ENCODE measurements at regions not wholly inside any gene's neighbourhood (a gene's known extent, or its start where the extent isn't known, plus 50 kb on each side); places are given as distances from the start of the nearest gene placed in this dataset.

DNA sequence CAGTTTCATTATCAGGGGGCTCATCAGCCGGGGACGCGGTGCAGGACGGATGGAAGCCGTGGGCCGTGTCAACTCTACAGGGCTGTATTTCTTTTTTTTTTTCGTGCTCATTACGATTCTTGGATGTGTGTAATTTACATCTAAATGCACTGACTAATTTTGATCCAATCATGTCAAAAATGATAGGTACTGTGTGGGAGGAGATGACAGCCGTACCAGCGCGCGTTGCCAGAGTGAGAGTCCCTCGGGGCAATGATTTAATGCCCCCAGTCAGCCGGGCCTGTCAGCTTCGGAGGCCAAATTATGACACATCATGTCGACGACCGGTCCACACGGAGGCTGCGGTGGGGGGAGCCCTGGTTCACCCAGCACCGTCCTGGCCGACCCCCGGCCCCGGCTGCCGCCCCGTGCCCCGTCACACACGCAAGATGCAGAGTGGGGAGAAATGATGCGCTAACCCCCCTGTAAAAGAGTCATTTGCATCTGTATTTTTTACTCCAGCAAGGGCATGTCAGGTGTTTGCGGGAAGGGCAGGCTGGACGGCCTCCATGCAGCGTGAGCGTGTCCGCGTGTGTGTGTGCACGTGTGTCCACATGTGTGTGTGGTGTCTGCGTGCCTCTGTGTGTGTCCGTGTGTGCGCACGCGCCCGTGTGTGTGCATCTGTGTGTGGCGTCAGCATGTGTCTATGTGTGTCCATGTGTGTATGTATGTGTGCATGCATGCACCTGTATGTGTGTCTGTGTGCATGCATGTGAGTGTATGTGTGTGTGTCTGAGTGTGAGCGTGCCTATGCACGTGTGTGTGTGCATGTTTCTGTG lies 74.3 kb upstream of the PPP2R3B start:
- peak overlapping the region; percentile 97; the same call in 1 of the 2 replicates for H2BK12ac ChIP-seq (ENCODE audit: low read depth, low read length)
- H4K5ac ChIP-seq (ENCODE audit: insufficient read length, low read depth, low read length): no peak overlapping the region
- H3K79me2 ChIP-seq (ENCODE audit: control insufficient read depth in 1 of 2, insufficient read depth in 2 of 2, low read length in 2 of 2): no peaks in the 10 kb centered on the region
- WGBS, 2 experiments (ENCODE audit: extremely low coverage in 1 of 2, insufficient coverage in 1 of 2, insufficient read length in 1 of 2, insufficient replicate concordance in 2 of 2, low coverage in 1 of 2, low lambda C conversion rate in 2 of 2, missing lambda C conversion rate in 1 of 2): 95% methylated on average over 42 of the region's 45 CpGs; no CpG with 5 or more reads in 1 of the 2 experiments
- no peaks in the 10 kb centered on the region for H3K79me1 ChIP-seq (ENCODE audit: low read depth, low read length)
- H3K23ac ChIP-seq (ENCODE audit: insufficient read length): no peak overlapping the region
- H3K4me1 ChIP-seq (replicated peaks in 1 of 4; ENCODE audit: control insufficient read depth in 3 of 4, insufficient read depth in 4 of 4, low read length in 3 of 4): no peaks in the 10 kb centered on the region
- no peak overlapping the region for H4K91ac ChIP-seq (replicated peaks; ENCODE audit: insufficient read length, low read length)
- no peak overlapping the region for H3K9ac ChIP-seq (replicated peaks in 1 of 4; ENCODE audit: extremely low read depth in 1 of 4, low read depth in 3 of 4, low read length in 3 of 4)
- DNase-seq (ENCODE audit: low read depth in 1 of 2, low spot score in 2 of 2) (no peak), FAIRE-seq (no peak)
- H4K8ac ChIP-seq (ENCODE audit: extremely low read depth, insufficient read depth, low read length): peak overlapping the region; percentile 68
- H3K14ac ChIP-seq (ENCODE audit: insufficient read length): no peak overlapping the region
- H3K27ac ChIP-seq (ENCODE audit: low read depth, low read length): no peak overlapping the region
- no peaks in the 10 kb centered on the region; a peak in 1 of 8 replicates for H3K36me3 ChIP-seq (ENCODE audit: control insufficient read depth in 2 of 4, insufficient read depth in 4 of 4, low read length in 3 of 4)
- H2BK20ac ChIP-seq (ENCODE audit: low read length): no peak overlapping the region
- H2BK5ac ChIP-seq (ENCODE audit: low read depth, low read length): peak overlapping the region; percentile 60
- H3K56ac ChIP-seq (replicated peaks; ENCODE audit: insufficient read length, low read depth, low read length): no peak overlapping the region
- no peak overlapping the region for H3K4me2 ChIP-seq (ENCODE audit: insufficient read depth in 1 of 2, low read depth in 2 of 2, low read length in 2 of 2)
- peaks cover 3% of the 10 kb centered on the region; the same call in 1 of the 2 replicates for H3K23me2 ChIP-seq (ENCODE audit: low read depth, low read length)
- peaks cover 0 to 3% of the 10 kb centered on the region in 2 experiments for H4K20me1 ChIP-seq (replicated peaks in 1 of 2; ENCODE audit: control insufficient read depth in 1 of 2, insufficient read depth in 2 of 2, low read length in 2 of 2)
- H3K4me3 ChIP-seq (ENCODE audit: extremely low read depth in 1 of 4, insufficient read depth in 2 of 4, low read depth in 3 of 4, low read length in 4 of 4): no peak overlapping the region
- CTCF ChIA-PET (ENCODE audit: partially characterized antibody): no interaction called here
- H3K9me3 ChIP-seq (ENCODE audit: insufficient read depth in 2 of 2, low read depth in 1 of 2, low read length in 1 of 2): no peaks in the 10 kb centered on the region
- no peak overlapping the region for H3K18ac ChIP-seq (ENCODE audit: extremely low read depth, low read length)
- POLR2A ChIA-PET (ENCODE audit: partially characterized antibody): no interaction called here
- H3K4ac ChIP-seq (replicated peaks; ENCODE audit: insufficient read length, low read depth, low read length): peak overlapping the region; percentile 4
- H2BK120ac ChIP-seq (replicated peaks; ENCODE audit: low read depth, low read length): no peak overlapping the region
- peak overlapping the region; percentile 83 for H2AK5ac ChIP-seq (ENCODE audit: low read depth, low read length)
- no peak overlapping the region for H2AFZ ChIP-seq (ENCODE audit: low read length)
- no peaks in the 10 kb centered on the region for H3K27me3 ChIP-seq (replicated peaks in 1 of 4; ENCODE audit: control insufficient read depth in 3 of 4, extremely low read depth in 1 of 4, insufficient read depth in 3 of 4, low read length in 3 of 4)
- peak overlapping the region; percentile 20; the same call in 1 of the 2 replicates for H2BK15ac ChIP-seq (ENCODE audit: low read length)
- TF ChIP-seq CHD1 (IDR thresholded peaks at IDR 0.05; ENCODE audit: low read depth, low read length): no peak
- TF ChIP-seq TEAD4 (IDR thresholded peaks at IDR 0.05; ENCODE audit: low read depth, low read length): no peak
- TF ChIP-seq CBX5 (IDR thresholded peaks at IDR 0.05; ENCODE audit: low read depth, low read length): no peak
- TF ChIP-seq TAF1 (IDR thresholded peaks at IDR 0.05; ENCODE audit: low read depth, low read length): no peak
- no peak for TF ChIP-seq RXRA (IDR thresholded peaks at IDR 0.05; ENCODE audit: insufficient read depth, low read depth, low read length)
- TF ChIP-seq BACH1 (IDR thresholded peaks at IDR 0.05; ENCODE audit: low read length): no peak
- TF ChIP-seq ASH2L (IDR thresholded peaks at IDR 0.05; ENCODE audit: low read length): no peak
- no peak for TF ChIP-seq SUZ12 (IDR thresholded peaks at IDR 0.05; ENCODE audit: low read length)
- TF ChIP-seq SRF (IDR thresholded peaks at IDR 0.05; ENCODE audit: low read depth, low read length): no peak
- no peak for TF ChIP-seq NANOG (IDR thresholded peaks at IDR 0.05; ENCODE audit: insufficient read depth, low read depth, low read length, poor library complexity, severe bottlenecking)
